ENCODE measurements at regions not wholly inside any gene's neighbourhood (a gene's known extent, or its start where the extent isn't known, plus 50 kb on each side); places are given as distances from the start of the nearest gene placed in this dataset.
"Not testable (repeated sequence)": the region's sequence is repeated elsewhere in the genome, so short reads cannot be mapped to it uniquely, and the experiment has no call there.

- DNase-seq (ENCODE audit: low read depth): not testable (repeated sequence)
These were observed 171.8 kb upstream of the IL12B start for GRCh38 chr5:159502116-159502515.

GRCh38 chr5:159503236-159503635, 172.9 kb upstream of the IL12B start:
- no peak for DNase-seq (ENCODE audit: low read depth)

- no peak for DNase-seq (ENCODE audit: low read depth)
These were observed 174.0 kb upstream of the IL12B start for GRCh38 chr5:159504106-159504856.

GRCh38 chr5:159504857-159505304, 174.6 kb upstream of the IL12B start:
- no peak for DNase-seq (ENCODE audit: low read depth)

GRCh38 chr5:159507055-159507454, 176.8 kb upstream of the IL12B start:
- DNase-seq (ENCODE audit: low read depth): no peak

- no peak for DNase-seq (ENCODE audit: low read depth)
These were observed 177.4 kb upstream of the IL12B start for GRCh38 chr5:159507661-159508060.

GRCh38 chr5:159508344-159508743, 178.1 kb upstream of the IL12B start:
- no peak for DNase-seq (ENCODE audit: low read depth)

- no peak for DNase-seq (ENCODE audit: low read depth)
These were observed 178.8 kb upstream of the IL12B start for GRCh38 chr5:159509002-159509660.

GRCh38 chr5:159510282-159510681, 180.0 kb upstream of the IL12B start:
- DNase-seq (ENCODE audit: low read depth): no peak

GRCh38 chr5:159511570-159511969, 181.3 kb upstream of the IL12B start:
- no peak for DNase-seq (ENCODE audit: low read depth)

GRCh38 chr5:159512064-159512463, 181.8 kb upstream of the IL12B start:
- no peak for DNase-seq (ENCODE audit: low read depth)

- DNase-seq (ENCODE audit: low read depth): no peak
These were observed 184.0 kb upstream of the IL12B start for GRCh38 chr5:159514229-159514810.

- DNase-seq (ENCODE audit: low read depth): no peak
These were observed 184.9 kb upstream of the IL12B start for GRCh38 chr5:159515197-159515596.

GRCh38 chr5:159515909-159516415, 185.7 kb upstream of the IL12B start:
- DNase-seq (ENCODE audit: low read depth): peak; percentile 18

GRCh38 chr5:159518371-159518770, 188.1 kb upstream of the IL12B start:
- DNase-seq (ENCODE audit: low read depth): no peak

- DNase-seq (ENCODE audit: low read depth): no peak
These were observed 189.1 kb upstream of the IL12B start for GRCh38 chr5:159519365-159519764.

- no peak for DNase-seq (ENCODE audit: low read depth)
These were observed 192.6 kb upstream of the IL12B start for GRCh38 chr5:159522841-159523240.

GRCh38 chr5:159524279-159524678, 194.0 kb upstream of the IL12B start:
- DNase-seq (ENCODE audit: low read depth): not testable (repeated sequence)

GRCh38 chr5:159525117-159525516, 194.8 kb upstream of the IL12B start:
- DNase-seq (ENCODE audit: low read depth): no peak

GRCh38 chr5:159527546-159528254, 197.4 kb upstream of the IL12B start:
- no peak for DNase-seq (ENCODE audit: low read depth)

GRCh38 chr5:159531554-159532105, 201.3 kb upstream of the IL12B start:
- no peak for DNase-seq (ENCODE audit: low read depth)

GRCh38 chr5:159533197-159533596, 202.9 kb upstream of the IL12B start:
- no peak for DNase-seq (ENCODE audit: low read depth)

Data from CMK (cell line).